ENCODE measurements at regions not wholly inside any gene's neighbourhood (a gene's known extent, or its start where the extent isn't known, plus 50 kb on each side); places are given as distances from the start of the nearest gene placed in this dataset.

DNA sequence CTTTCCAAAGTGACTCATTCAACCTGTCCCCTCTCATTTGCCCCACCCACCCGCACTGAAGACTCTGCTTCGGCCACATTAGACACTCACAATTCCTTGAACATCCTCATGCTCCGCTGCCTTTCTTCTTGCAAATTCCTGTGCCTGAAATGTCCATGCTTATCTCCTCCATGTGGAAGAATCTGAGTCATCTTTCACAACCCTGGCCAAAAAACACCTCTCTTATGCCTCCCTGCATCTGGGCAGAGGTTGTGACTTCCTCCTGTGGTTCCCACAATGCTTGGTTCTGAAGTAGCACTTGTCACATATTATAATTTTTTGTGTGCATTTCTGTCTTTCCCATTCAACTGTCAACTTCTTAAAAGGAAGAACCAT, 238.6 kb downstream of the ENC1 start:
- Histone ChIP-seq H3K9me3 (ENCODE audit: control insufficient read depth, insufficient read depth, low read length) (peaks cover 4% of the 10 kb centered on the region; the same call in 1 of the 2 replicates), H3K27me3 (ENCODE audit: control insufficient read depth, insufficient read depth, low read length) (no peaks in the 10 kb centered on the region), H3K4me3 (ENCODE audit: low read depth, low read length) (no peak overlapping the region), H3K27ac (ENCODE audit: low read depth, low read length) (no peak overlapping the region)
- DNase-seq (ENCODE audit: low read depth, low spot score): no peak
- TF ChIP-seq, protein P1, sequence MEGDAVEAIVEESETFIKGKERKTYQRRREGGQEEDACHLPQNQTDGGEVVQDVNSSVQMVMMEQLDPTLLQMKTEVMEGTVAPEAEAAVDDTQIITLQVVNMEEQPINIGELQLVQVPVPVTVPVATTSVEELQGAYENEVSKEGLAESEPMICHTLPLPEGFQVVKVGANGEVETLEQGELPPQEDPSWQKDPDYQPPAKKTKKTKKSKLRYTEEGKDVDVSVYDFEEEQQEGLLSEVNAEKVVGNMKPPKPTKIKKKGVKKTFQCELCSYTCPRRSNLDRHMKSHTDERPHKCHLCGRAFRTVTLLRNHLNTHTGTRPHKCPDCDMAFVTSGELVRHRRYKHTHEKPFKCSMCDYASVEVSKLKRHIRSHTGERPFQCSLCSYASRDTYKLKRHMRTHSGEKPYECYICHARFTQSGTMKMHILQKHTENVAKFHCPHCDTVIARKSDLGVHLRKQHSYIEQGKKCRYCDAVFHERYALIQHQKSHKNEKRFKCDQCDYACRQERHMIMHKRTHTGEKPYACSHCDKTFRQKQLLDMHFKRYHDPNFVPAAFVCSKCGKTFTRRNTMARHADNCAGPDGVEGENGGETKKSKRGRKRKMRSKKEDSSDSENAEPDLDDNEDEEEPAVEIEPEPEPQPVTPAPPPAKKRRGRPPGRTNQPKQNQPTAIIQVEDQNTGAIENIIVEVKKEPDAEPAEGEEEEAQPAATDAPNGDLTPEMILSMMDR (IDR thresholded peaks at IDR 0.05; ENCODE audit: low read depth, low read length): no peak
- ChIA-PET CTCF (no interaction called here), POLR2A (no interaction called here)

DNA sequence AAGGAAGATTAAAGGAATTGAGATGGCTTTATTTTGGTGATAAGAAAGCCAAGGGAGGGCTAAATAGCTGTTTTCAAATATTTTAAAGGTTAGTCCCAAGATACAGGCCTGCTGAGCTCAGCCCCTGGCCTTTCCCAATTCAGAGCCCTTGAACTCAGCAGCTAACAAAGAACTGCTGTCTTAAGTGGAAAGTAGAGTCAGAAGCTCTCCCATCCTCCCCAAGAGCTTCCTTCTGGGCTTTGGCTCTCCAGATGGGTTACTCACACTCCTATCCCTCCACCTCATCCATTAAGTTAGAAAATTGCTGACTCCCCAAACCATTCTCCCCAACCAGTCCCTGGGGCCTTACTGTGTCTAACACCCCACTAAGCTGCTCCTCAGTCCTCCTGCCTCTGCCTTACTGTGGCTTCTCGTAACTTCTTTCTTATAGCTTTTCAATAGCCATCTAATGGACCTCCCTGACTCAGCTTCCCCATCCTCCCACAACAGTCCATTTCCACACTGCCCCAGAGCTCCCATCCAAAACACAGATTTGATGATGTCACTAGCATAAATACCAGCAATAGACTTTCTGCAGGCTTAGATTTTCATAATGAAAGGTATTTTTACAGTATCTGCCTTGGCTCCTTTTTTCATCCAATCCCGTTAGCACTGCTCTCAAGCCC, 239.1 kb downstream of the ENC1 start:
- TF ChIP-seq, protein P1 (IDR thresholded peaks at IDR 0.05; ENCODE audit: low read depth, low read length): no peak
- DNase-seq (ENCODE audit: low read depth, low spot score): no peak
- no peaks in the 10 kb centered on the region for H3K27me3 ChIP-seq (ENCODE audit: control insufficient read depth, insufficient read depth, low read length)
- no peak overlapping the region for H3K4me3 ChIP-seq (ENCODE audit: low read depth, low read length)
- peaks cover 4% of the 10 kb centered on the region; the same call in 1 of the 2 replicates for H3K9me3 ChIP-seq (ENCODE audit: control insufficient read depth, insufficient read depth, low read length)
- POLR2A ChIA-PET: no interaction called here
- no peak overlapping the region for H3K27ac ChIP-seq (ENCODE audit: low read depth, low read length)
- CTCF ChIA-PET: no interaction called here

DNA sequence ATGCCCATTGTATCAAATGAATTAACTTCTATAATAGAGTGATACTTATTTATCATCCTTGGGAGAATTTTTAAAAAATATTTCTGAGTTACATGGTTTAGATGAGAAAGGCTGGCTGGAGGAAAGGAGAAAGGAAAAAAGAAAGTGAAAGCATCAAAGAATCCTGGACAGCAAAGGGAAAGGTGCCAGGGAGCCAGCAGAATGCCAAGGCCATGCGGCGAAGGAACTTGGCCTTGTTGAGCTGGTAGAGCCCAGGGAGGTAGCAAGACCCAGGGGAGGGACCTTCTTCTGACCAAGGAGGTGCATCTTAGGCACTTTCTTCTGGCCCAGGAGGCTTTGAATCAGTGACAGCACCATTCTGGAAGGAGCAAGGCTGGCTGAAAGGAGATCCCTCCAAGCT, 240.5 kb downstream of the ENC1 start:
- TF ChIP-seq, protein P1 (IDR thresholded peaks at IDR 0.05; ENCODE audit: low read depth, low read length): no peak
- DNase-seq (ENCODE audit: low read depth, low spot score): no peak
- no peaks in the 10 kb centered on the region for H3K27me3 ChIP-seq (ENCODE audit: control insufficient read depth, insufficient read depth, low read length)
- H3K4me3 ChIP-seq (ENCODE audit: low read depth, low read length): no peak overlapping the region
- ChIA-PET CTCF (no interaction called here), POLR2A (no interaction called here)
- peaks cover 4% of the 10 kb centered on the region; the same call in 1 of the 2 replicates for H3K9me3 ChIP-seq (ENCODE audit: control insufficient read depth, insufficient read depth, low read length)
- no peak overlapping the region for H3K27ac ChIP-seq (ENCODE audit: low read depth, low read length)

DNA sequence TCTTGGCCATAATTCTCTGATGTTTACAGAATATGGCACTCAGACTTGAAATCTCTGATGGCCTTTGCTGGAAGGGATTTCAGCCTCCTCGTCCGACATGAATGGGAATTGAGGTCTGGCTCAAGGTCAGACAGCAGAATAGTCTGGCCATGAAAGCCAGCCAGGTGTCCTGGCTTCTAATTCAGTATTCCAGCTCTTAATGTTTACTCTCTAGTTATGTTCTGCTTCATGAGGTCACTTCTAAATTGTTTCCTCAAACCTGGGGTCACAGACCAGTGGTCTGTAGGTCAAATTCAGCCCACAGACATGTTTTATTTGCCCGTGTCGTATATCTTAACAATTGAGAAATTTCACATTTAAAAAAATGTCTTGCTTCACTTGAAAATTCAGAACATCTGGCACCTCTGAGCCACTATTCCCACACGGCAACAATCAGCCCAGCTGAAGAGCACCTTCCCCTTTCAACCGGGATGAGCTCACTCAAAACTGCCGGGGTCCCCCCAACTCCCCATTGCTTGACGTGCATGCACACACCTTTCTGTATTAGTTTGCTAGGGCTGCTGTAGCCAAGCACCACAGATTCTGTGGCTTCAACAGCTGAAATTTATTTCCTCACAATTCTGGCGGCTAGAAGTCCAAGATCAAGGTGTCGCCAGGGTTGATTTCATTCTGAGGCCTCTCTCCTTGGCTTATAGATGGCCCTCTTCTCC, 243.5 kb downstream of the ENC1 start:
- peaks cover 4% of the 10 kb centered on the region for H3K9me3 ChIP-seq (ENCODE audit: control insufficient read depth, insufficient read depth, low read length)
- H3K4me3 ChIP-seq (ENCODE audit: low read depth, low read length): no peak overlapping the region
- DNase-seq (ENCODE audit: low read depth, low spot score): no peak
- H3K27me3 ChIP-seq (ENCODE audit: control insufficient read depth, insufficient read depth, low read length): no peaks in the 10 kb centered on the region
- POLR2A ChIA-PET: no interaction called here
- no peak overlapping the region for H3K27ac ChIP-seq (ENCODE audit: low read depth, low read length)
- CTCF ChIA-PET: no interaction called here
- TF ChIP-seq, protein P1 (IDR thresholded peaks at IDR 0.05; ENCODE audit: low read depth, low read length): no peak
